DOHH2 (cell line): ENCODE measurements at regions not wholly inside any gene's neighbourhood (a gene's known extent, or its start where the extent isn't known, plus 50 kb on each side); places are given as distances from the start of the nearest gene placed in this dataset.

ENCODE experiments used
- EZH2phosphoT487 ChIP-seq: fragments of 200-600 bp; sonication (generic); IDR thresholded peaks from 2 replicates; pipeline ENCODE4 v1.6.1; 2017; ENCODE audit warnings: borderline replicate concordance, mild to moderate bottlenecking, antibody characterized with exemption, low read length, moderate library complexity, mixed read lengths
- TF ChIP-seq, protein P1 (sequence below): fragments of 200-600 bp; sonication (generic); IDR thresholded peaks from one replicate; pipeline ENCODE4 v1.5.1; 2014; ENCODE audit warnings: antibody characterized with exemption, mild to moderate bottlenecking, low read depth, low read length; ENCODE audit not compliant: poor library complexity, severe bottlenecking

DNA sequence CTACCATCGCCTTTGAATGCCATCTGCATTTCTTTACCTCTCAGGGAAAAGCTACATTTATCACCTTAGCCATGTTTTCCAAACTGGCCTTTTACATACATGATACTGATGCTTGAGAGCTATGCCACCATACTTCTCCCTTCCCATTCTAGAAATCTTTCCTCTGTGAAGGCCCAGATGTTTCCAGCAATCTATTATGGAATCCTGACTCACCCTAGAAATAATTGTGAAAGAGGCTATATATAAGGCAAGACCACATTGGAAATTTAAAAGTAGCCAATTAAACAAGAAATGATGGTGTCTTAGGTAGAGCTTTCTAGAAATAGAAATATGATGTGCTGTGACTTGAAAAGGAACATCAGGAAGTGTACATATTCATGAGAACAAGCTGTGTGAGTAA lies 389.7 kb downstream of the INHBA start:
- TF ChIP-seq, protein P1, sequence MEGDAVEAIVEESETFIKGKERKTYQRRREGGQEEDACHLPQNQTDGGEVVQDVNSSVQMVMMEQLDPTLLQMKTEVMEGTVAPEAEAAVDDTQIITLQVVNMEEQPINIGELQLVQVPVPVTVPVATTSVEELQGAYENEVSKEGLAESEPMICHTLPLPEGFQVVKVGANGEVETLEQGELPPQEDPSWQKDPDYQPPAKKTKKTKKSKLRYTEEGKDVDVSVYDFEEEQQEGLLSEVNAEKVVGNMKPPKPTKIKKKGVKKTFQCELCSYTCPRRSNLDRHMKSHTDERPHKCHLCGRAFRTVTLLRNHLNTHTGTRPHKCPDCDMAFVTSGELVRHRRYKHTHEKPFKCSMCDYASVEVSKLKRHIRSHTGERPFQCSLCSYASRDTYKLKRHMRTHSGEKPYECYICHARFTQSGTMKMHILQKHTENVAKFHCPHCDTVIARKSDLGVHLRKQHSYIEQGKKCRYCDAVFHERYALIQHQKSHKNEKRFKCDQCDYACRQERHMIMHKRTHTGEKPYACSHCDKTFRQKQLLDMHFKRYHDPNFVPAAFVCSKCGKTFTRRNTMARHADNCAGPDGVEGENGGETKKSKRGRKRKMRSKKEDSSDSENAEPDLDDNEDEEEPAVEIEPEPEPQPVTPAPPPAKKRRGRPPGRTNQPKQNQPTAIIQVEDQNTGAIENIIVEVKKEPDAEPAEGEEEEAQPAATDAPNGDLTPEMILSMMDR, result no peak
- no peak for TF ChIP-seq EZH2phosphoT487
